GM11168 (cell line): ENCODE measurements at regions not wholly inside any gene's neighbourhood (a gene's known extent, or its start where the extent isn't known, plus 50 kb on each side); places are given as distances from the start of the nearest gene placed in this dataset.
"Not testable (repeated sequence)": the region's sequence is repeated elsewhere in the genome, so short reads cannot be mapped to it uniquely, and the experiment has no call there.

ENCODE experiments used
- in situ Hi-C: fragments of 300-500 bp; cut with MboI; formaldehyde crosslinking; loops from one replicate; pipeline ENCODE4 v1.12.0; 2022; ENCODE audit warnings: low sequenced_read_pairs; ENCODE audit not compliant: unreplicated experiment

GRCh38 chr6:170221052-170221752 lies 69.7 kb downstream of the DLL1 start:
- in situ Hi-C loops: no loop called here

GRCh38 chr6:170213637-170214018 lies 77.2 kb downstream of the DLL1 start:
- in situ Hi-C loops: not testable (repeated sequence)

GRCh38 chr6:170212956-170213636 lies 77.8 kb downstream of the DLL1 start:
- in situ Hi-C loops: no loop called here

GRCh38 chr6:170212051-170212756 lies 78.7 kb downstream of the DLL1 start:
- in situ Hi-C loops: no loop called here

GRCh38 chr6:170211404-170212025 lies 79.4 kb downstream of the DLL1 start:
- in situ Hi-C loops: no loop called here

- in situ Hi-C loops: no loop called here
These were observed 80.1 kb downstream of the DLL1 start for GRCh38 chr6:170210651-170211403.

GRCh38 chr6:170210026-170210390 lies 80.9 kb downstream of the DLL1 start:
- in situ Hi-C loops: no loop called here

- in situ Hi-C loops: no loop called here
These were observed 81.4 kb downstream of the DLL1 start for GRCh38 chr6:170209354-170210025.

- in situ Hi-C loops: no loop called here
These were observed 82.1 kb downstream of the DLL1 start for GRCh38 chr6:170208651-170209353.

- in situ Hi-C loops: no loop called here
These were observed 82.7 kb downstream of the DLL1 start for GRCh38 chr6:170208182-170208601.

GRCh38 chr6:170207586-170208181 lies 83.2 kb downstream of the DLL1 start:
- in situ Hi-C loops: no loop called here

GRCh38 chr6:170206851-170207431 lies 83.9 kb downstream of the DLL1 start:
- in situ Hi-C loops: no loop called here

- in situ Hi-C loops: no loop called here
These were observed 84.6 kb downstream of the DLL1 start for GRCh38 chr6:170206317-170206621.

GRCh38 chr6:170205534-170206316 lies 85.2 kb downstream of the DLL1 start:
- in situ Hi-C loops: no loop called here

GRCh38 chr6:170205126-170205525 lies 85.8 kb downstream of the DLL1 start:
- in situ Hi-C loops: no loop called here

GRCh38 chr6:170203212-170203611 lies 87.7 kb downstream of the DLL1 start:
- in situ Hi-C loops: no loop called here

- in situ Hi-C loops: no loop called here
These were observed 88.3 kb downstream of the DLL1 start for GRCh38 chr6:170202416-170203135.
